RCC 7860 (cell line): ENCODE measurements at regions not wholly inside any gene's neighbourhood (a gene's known extent, or its start where the extent isn't known, plus 50 kb on each side); places are given as distances from the start of the nearest gene placed in this dataset.

Experiments
- DNase-seq: peaks from one replicate; pipeline ENCODE4 v3.0.0-alpha.2; 2015; ENCODE audit warnings: low spot score
- FAIRE-seq: peaks from 2 replicates; lab custom pipeline; 2012; peaks lifted over from hg19 to GRCh38; lab: Jason Lieb, UNC

- FAIRE-seq: no peak
- no peak for DNase-seq
Observed at GRCh38 chr3:116920826-116921610, 211.4 kb downstream of the TUSC7 start.

- DNase-seq (no peak), FAIRE-seq (no peak)
Observed at GRCh38 chr3:116927918-116928317, 218.3 kb downstream of the TUSC7 start.

GRCh38 chr3:116929505-116930222 is 220.1 kb downstream of the TUSC7 start:
- FAIRE-seq (no peak), DNase-seq (no peak)

GRCh38 chr3:116930786-116931185 is 221.2 kb downstream of the TUSC7 start:
- FAIRE-seq (no peak), DNase-seq (no peak)

GRCh38 chr3:116939091-116939490 is 229.5 kb downstream of the TUSC7 start:
- DNase-seq: no peak
- no peak for FAIRE-seq

- FAIRE-seq: no peak
Observed at GRCh38 chr3:116939550-116939949, 230.0 kb downstream of the TUSC7 start.

GRCh38 chr3:116940719-116941118 is 231.1 kb downstream of the TUSC7 start:
- DNase-seq (no peak), FAIRE-seq (no peak)

More at GRCh38 chr3:116939550-116939949, 230.0 kb downstream of the TUSC7 start:
- no peak for DNase-seq

GRCh38 chr3:116946376-116946775 is 236.8 kb downstream of the TUSC7 start:
- no peak for FAIRE-seq
- no peak for DNase-seq

GRCh38 chr3:116947148-116947547 is 237.6 kb downstream of the TUSC7 start:
- no peak for DNase-seq
- FAIRE-seq: no peak

GRCh38 chr3:116947809-116948208 is 238.2 kb downstream of the TUSC7 start:
- DNase-seq (no peak), FAIRE-seq (no peak)

- DNase-seq: no peak
- no peak for FAIRE-seq
Observed at GRCh38 chr3:116950301-116951055, 240.9 kb downstream of the TUSC7 start.

- FAIRE-seq (no peak), DNase-seq (no peak)
Observed at GRCh38 chr3:116951610-116952009, 242.0 kb downstream of the TUSC7 start.

GRCh38 chr3:116958291-116958690 is 248.7 kb downstream of the TUSC7 start:
- no peak for DNase-seq
- no peak for FAIRE-seq

GRCh38 chr3:116961106-116961505 is 251.5 kb downstream of the TUSC7 start:
- FAIRE-seq: no peak
- DNase-seq: no peak

GRCh38 chr3:116963802-116964201 is 254.2 kb downstream of the TUSC7 start:
- DNase-seq: no peak
- no peak for FAIRE-seq

- FAIRE-seq: no peak
Observed at GRCh38 chr3:116966649-116967048, 257.1 kb downstream of the TUSC7 start.

GRCh38 chr3:116969135-116969534 is 259.6 kb downstream of the TUSC7 start:
- FAIRE-seq (no peak), DNase-seq (no peak)

More at GRCh38 chr3:116966649-116967048, 257.1 kb downstream of the TUSC7 start:
- DNase-seq: no peak

GRCh38 chr3:116969646-116970045 is 260.1 kb downstream of the TUSC7 start:
- DNase-seq (no peak), FAIRE-seq (no peak)

- DNase-seq (no peak), FAIRE-seq (no peak)
Observed at GRCh38 chr3:116971531-116971930, 262.0 kb downstream of the TUSC7 start.

GRCh38 chr3:116974702-116975101 is 265.1 kb downstream of the TUSC7 start:
- no peak for FAIRE-seq
- DNase-seq: no peak

- FAIRE-seq (no peak), DNase-seq (no peak)
Observed at GRCh38 chr3:116977441-116977840, 267.9 kb downstream of the TUSC7 start.
